PC-3 (cell line): ENCODE measurements at regions not wholly inside any gene's neighbourhood (a gene's known extent, or its start where the extent isn't known, plus 50 kb on each side); places are given as distances from the start of the nearest gene placed in this dataset.
A peak's percentile ranks its signal among the peaks of the same experiment; 100 is the strongest.

ENCODE experiments used
- ATAC-seq: fragments of 200-7000 bp; cut with Tn5 transposase; 2 replicates; pipeline ENCODE4 v1.9.1; 2020; ENCODE audit warnings: mild to moderate bottlenecking, moderate library complexity
- BruUV-seq: library from RNA; stranded (reverse); fragments of 400-500 nt; replicated peaks from 2 replicates; lab custom pipeline; 2021; lab: Mats Ljungman, UMichigan
- CTCF ChIA-PET: fragments of 300-600 bp; sonication (Branson Sonifier 250); formaldehyde crosslinking; loops from one replicate; lab custom pipeline; 2022; ENCODE audit warnings: antibody characterized with exemption; lab: Charles Lee
- POLR2A ChIA-PET: fragments of 300-600 bp; sonication (Branson Sonifier 250); formaldehyde crosslinking; loops from one replicate; lab custom pipeline; 2022; ENCODE audit warnings: antibody characterized with exemption; ENCODE audit not compliant: unreplicated experiment; lab: Charles Lee
- DNase-seq: peaks from one replicate; pipeline ENCODE4 v3.0.0-alpha.2; 2015
- H2AFZ ChIP-seq: fragments of 300-600 bp; sonication (generic); 2 replicates; pipeline ENCODE4 v1.6.0; 2016; ENCODE audit warnings: antibody characterized with exemption, low read length
- H3F3A ChIP-seq: fragments of 300-600 bp; sonication (generic); one replicate; pipeline ENCODE4 v1.6.0; 2017; ENCODE audit warnings: antibody characterized with exemption, low read length, control low read depth, mild to moderate bottlenecking; ENCODE audit not compliant: unreplicated experiment
- H3K27ac ChIP-seq: fragments of 300-600 bp; sonication (generic); 2 replicates; pipeline ENCODE4 v1.5.1; 2016; ENCODE audit warnings: mild to moderate bottlenecking, low read length
- H3K27me3 ChIP-seq: fragments of 300-600 bp; sonication (generic); 2 replicates; pipeline ENCODE4 v1.6.1; 2016; ENCODE audit warnings: low read length, mixed read lengths
- H3K36me3 ChIP-seq: fragments of 300-600 bp; sonication (generic); 2 replicates; pipeline ENCODE4 v1.6.1; 2016; ENCODE audit warnings: low read depth, mixed run types, low read length, mixed read lengths
- H3K4me1 ChIP-seq: fragments of 300-600 bp; sonication (generic); 2 replicates; pipeline ENCODE4 v1.5.1; 2016; ENCODE audit warnings: low read length; ENCODE audit not compliant: insufficient read depth
- H3K4me2 ChIP-seq: fragments of 300-600 bp; sonication (generic); 2 replicates; pipeline ENCODE4 v1.6.0; 2016; ENCODE audit warnings: low read length
- H3K4me3 ChIP-seq: fragments of 300-600 bp; sonication (generic); 2 replicates; pipeline ENCODE4 v1.5.1; 2016; ENCODE audit warnings: mild to moderate bottlenecking, low read length, mixed read lengths
- H3K79me2 ChIP-seq: fragments of 300-600 bp; sonication (generic); 2 replicates; pipeline ENCODE4 v1.6.1; 2017; ENCODE audit warnings: low read length, mixed read lengths
- H3K9ac ChIP-seq: fragments of 300-600 bp; sonication (generic); 2 replicates; pipeline ENCODE4 v1.6.0; 2016; ENCODE audit warnings: mild to moderate bottlenecking, low read length
- H3K9me2 ChIP-seq: fragments of 300-600 bp; sonication (generic); replicated peaks from 2 replicates; pipeline ENCODE4 v1.6.1; 2016; ENCODE audit warnings: mixed run types, low read length, mixed read lengths
- H3K9me3 ChIP-seq: fragments of 300-600 bp; sonication (generic); 2 replicates; pipeline ENCODE4 v1.6.1; 2016; ENCODE audit warnings: low read length, mixed read lengths
- H4K20me1 ChIP-seq: fragments of 300-600 bp; sonication (generic); 2 replicates; pipeline ENCODE4 v1.6.1; 2016; ENCODE audit warnings: low read length, mixed read lengths
- CTCF ChIP-seq: fragments of 300-600 bp; sonication (generic); conservative IDR thresholded peaks from 2 replicates; pipeline ENCODE4 v1.5.1; 2017; ENCODE audit warnings: antibody characterized with exemption, low read depth, mild to moderate bottlenecking, low read length
- EZH2 ChIP-seq: fragments of 300-600 bp; sonication (generic); IDR thresholded peaks from one replicate; pipeline ENCODE4 v1.6.1; 2017; ENCODE audit warnings: antibody characterized with exemption, mild to moderate bottlenecking, low read length; ENCODE audit not compliant: unreplicated experiment
- EZH2phosphoT487 ChIP-seq: fragments of 300-600 bp; sonication (generic); IDR thresholded peaks from 2 replicates; pipeline ENCODE4 v1.6.1; 2018; ENCODE audit warnings: mild to moderate bottlenecking, antibody characterized with exemption, low read length, borderline replicate concordance
- intact Hi-C: fragments of 100-400 bp; cut with micrococcal nuclease; formaldehyde crosslinking; loops from 2 replicates; pipeline ENCODE4 v1.9.0; 2023

GRCh38 chr3:155022896-155023295 is 57.2 kb upstream of the MME start:
- H3F3A ChIP-seq: no peaks in the 10 kb centered on the region
- no peak for ATAC-seq
- no peaks in the 10 kb centered on the region for H3K9me2 ChIP-seq
- H4K20me1 ChIP-seq: no peaks in the 10 kb centered on the region
- no peaks in the 10 kb centered on the region for H3K9me3 ChIP-seq
- intact Hi-C loops: no loop called here
- H3K27ac ChIP-seq: no peak overlapping the region
- no peaks in the 10 kb centered on the region for H3K79me2 ChIP-seq
- BruUV-seq: no TSS peak
- ChIA-PET POLR2A (no interaction called here), CTCF (no interaction called here)
- TF ChIP-seq EZH2 (no peak), CTCF (no peak)
- H3K27me3 ChIP-seq: no peaks in the 10 kb centered on the region
- no peaks in the 10 kb centered on the region for H3K4me1 ChIP-seq
- H3K36me3 ChIP-seq: no peaks in the 10 kb centered on the region
- H3K4me3 ChIP-seq: no peak overlapping the region
- no peak for DNase-seq
- no peak overlapping the region for H3K9ac ChIP-seq
- no peak overlapping the region for H2AFZ ChIP-seq
- H3K4me2 ChIP-seq: no peak overlapping the region

- TF ChIP-seq EZH2: no peak
- no peak for TF ChIP-seq CTCF
- no peak for TF ChIP-seq EZH2phosphoT487
- Histone ChIP-seq H3K4me3 (no peak overlapping the region), H4K20me1 (no peaks in the 10 kb centered on the region), H3K27me3 (no peaks in the 10 kb centered on the region), H3K4me2 (no peak overlapping the region), H3K9me2 (no peaks in the 10 kb centered on the region), H3K36me3 (no peaks in the 10 kb centered on the region), H3K79me2 (no peaks in the 10 kb centered on the region), H3K9ac (no peak overlapping the region), H3K4me1 (no peaks in the 10 kb centered on the region), H3K9me3 (no peaks in the 10 kb centered on the region), H3K27ac (no peak overlapping the region), H2AFZ (no peak overlapping the region), H3F3A (no peaks in the 10 kb centered on the region)
- CTCF ChIA-PET: no interaction called here
- no TSS peak for BruUV-seq
- peak; percentile 17 for DNase-seq
- intact Hi-C loops: no loop called here
- no peak; the same call in 1 of the 2 replicates for ATAC-seq
- POLR2A ChIA-PET: no interaction called here
Observed at GRCh38 chr3:155019575-155019974, 60.5 kb upstream of the MME start.

GRCh38 chr3:155018621-155019330 is 61.3 kb upstream of the MME start:
- Histone ChIP-seq H3K9me3 (no peaks in the 10 kb centered on the region), H4K20me1 (no peaks in the 10 kb centered on the region), H2AFZ (no peak overlapping the region), H3K4me2 (no peak overlapping the region), H3K36me3 (no peaks in the 10 kb centered on the region), H3K79me2 (no peaks in the 10 kb centered on the region), H3K27ac (no peak overlapping the region), H3K9ac (no peak overlapping the region), H3K9me2 (no peaks in the 10 kb centered on the region), H3F3A (no peaks in the 10 kb centered on the region), H3K4me1 (no peaks in the 10 kb centered on the region), H3K4me3 (no peak overlapping the region), H3K27me3 (no peaks in the 10 kb centered on the region)
- BruUV-seq: no TSS peak
- TF ChIP-seq EZH2 (no peak), CTCF (no peak), EZH2phosphoT487 (no peak)
- CTCF ChIA-PET: no interaction called here
- intact Hi-C loops: no loop called here
- POLR2A ChIA-PET: no interaction called here
- ATAC-seq (no peak), DNase-seq (no peak)
